Anterior cingulate cortex (tissue), 58 donors: ENCODE measurements at regions not wholly inside any gene's neighbourhood (a gene's known extent, or its start where the extent isn't known, plus 50 kb on each side); places are given as distances from the start of the nearest gene placed in this dataset.
A peak's percentile ranks its signal among the peaks of the same experiment; 100 is the strongest.

Experiments used
- DNase-seq, 58 donors: peaks; one replicate each; lab custom pipeline; 2025; lab: John Stamatoyannopoulos, UW

GRCh38 chr1:43044572-43045361, 86.1 kb upstream of the SLC2A1 start:
- DNase-seq: no peak

- DNase-seq: no peak
Measured at GRCh38 chr1:43043695-43044094, 85.0 kb upstream of the SLC2A1 start.

GRCh38 chr1:43042773-43043457, 84.2 kb upstream of the SLC2A1 start:
- no peak for DNase-seq

- no peak for DNase-seq
Measured at GRCh38 chr1:43042127-43042526, 83.5 kb upstream of the SLC2A1 start.

- DNase-seq: no peak
Measured at GRCh38 chr1:43041591-43041990, 82.9 kb upstream of the SLC2A1 start.

DNA sequence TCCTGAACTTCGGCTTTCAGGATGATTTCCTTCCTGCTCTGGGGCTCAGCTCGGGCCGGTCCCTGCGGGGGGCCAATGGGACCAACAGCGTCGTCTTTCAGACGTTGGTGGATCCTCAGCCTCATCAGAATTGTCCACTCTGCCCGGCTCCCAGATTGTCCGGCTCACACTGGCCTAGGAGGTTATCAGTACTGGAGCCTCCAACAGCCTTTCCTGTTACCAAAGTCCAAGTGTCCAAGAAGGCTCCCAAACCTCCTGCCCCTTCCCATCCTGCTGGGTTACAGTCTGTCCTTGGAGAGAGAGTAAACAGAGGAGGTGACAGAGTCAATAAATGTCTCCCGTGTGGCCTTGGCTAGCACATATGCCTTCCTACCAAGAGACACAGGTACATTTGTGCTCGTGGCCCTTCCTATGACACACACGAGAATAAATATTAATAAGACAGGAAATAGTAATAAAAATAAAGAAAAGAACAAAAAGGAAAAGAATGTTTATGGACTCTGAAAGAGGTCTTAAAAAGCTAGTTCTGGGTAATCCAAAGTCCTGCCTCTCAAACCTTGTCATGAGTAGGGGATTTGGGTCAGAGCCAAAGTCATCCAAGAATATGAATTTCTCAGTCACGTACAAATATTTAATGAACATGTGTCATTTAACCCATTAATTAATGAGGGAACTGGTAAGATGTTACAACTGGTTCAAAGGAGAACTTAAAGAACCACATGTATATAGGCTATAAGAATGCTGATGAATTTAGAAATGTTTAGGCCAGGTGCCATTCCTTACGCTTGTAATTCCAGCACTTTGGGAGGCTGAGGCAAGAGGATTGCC, 80.8 kb upstream of the SLC2A1 start:
- no peak for DNase-seq

GRCh38 chr1:43038232-43038935, 79.7 kb upstream of the SLC2A1 start:
- DNase-seq: no peak

DNA sequence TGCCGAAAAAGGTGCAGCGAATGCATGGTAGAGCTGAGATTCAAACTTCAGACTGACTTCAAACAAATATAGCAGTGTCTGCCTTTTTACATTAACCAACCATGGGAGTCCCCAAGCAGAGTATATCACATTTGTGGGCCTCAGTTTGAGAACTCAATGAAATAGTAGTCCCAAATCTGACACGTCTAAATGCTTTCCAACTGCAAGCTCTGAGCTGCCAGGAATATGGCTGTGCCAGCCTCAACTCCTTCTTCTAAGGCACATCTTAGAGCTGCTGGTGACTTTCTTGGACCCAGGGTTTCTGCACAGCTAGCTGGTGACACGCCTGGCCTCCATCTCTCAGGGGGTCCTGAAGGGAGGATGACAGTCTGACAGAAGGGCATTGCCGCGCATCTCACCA, 78.8 kb upstream of the SLC2A1 start:
- no peak for DNase-seq

DNA sequence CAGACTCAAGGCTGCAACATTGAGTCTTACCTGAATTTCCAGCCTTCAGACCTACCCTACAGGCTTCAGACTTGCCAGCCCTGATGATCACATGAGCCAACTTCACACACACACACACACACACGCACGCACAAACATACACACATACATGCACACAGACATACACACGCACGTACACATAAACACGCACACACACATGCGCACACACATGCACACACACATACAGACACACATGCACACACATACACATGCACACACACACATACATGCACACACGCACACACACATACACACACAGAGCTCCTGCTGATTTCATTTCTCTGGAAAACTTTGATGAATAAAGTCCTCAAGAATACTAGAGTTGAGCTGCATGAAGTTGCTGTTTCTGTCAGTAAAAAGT, 78.3 kb upstream of the SLC2A1 start:
- no peak for DNase-seq

GRCh38 chr1:43035821-43036741, 77.4 kb upstream of the SLC2A1 start:
- DNase-seq: peak in 2 of 58 donors; percentile 7 to 15

GRCh38 chr1:43034778-43035177, 76.1 kb upstream of the SLC2A1 start:
- no peak for DNase-seq

DNA sequence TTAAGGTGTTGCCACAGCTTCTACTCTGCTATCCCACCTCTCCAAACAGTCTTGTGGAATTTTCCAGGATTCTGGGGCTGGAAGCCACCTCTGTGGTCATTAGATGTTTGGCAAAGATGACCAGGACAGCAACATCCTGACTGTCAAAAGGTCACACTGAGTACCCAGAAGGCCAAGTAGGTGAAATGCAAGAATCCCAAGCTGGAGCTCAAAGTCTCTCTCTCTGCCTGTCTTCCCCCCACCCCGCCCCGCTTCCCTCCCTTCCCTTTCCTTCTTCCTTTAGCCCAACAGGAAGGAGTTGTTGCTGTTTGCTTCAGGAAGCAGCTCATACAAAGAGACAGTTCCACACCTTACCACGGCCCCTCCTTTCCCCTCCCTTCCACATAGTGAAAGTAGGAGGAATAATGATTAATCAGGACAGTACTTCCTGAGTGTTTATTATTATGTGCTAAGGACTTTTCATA, 75.6 kb upstream of the SLC2A1 start:
- DNase-seq: no peak

- no peak for DNase-seq
Measured at GRCh38 chr1:43031316-43032203, 72.9 kb upstream of the SLC2A1 start.

DNA sequence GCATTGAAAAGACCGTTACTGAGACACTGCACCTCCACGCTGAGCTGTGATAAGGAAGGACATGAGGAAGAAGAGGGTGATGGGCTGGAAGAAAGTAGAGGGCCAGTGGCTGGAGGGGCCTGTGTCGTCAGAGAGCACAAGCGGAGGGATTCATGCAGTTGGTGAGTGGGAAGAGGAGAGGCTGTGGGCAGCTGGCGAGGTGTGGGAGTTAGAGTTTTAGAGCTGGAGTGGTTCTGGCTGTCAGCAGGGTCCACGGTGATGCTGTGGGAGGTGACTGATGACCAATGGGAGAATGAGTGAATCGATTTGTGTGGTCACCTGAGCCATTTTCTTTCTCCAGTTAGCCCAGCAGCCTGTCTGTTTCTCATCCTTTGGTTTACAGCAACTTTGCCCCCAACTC, 66.2 kb upstream of the SLC2A1 start:
- no peak for DNase-seq

DNA sequence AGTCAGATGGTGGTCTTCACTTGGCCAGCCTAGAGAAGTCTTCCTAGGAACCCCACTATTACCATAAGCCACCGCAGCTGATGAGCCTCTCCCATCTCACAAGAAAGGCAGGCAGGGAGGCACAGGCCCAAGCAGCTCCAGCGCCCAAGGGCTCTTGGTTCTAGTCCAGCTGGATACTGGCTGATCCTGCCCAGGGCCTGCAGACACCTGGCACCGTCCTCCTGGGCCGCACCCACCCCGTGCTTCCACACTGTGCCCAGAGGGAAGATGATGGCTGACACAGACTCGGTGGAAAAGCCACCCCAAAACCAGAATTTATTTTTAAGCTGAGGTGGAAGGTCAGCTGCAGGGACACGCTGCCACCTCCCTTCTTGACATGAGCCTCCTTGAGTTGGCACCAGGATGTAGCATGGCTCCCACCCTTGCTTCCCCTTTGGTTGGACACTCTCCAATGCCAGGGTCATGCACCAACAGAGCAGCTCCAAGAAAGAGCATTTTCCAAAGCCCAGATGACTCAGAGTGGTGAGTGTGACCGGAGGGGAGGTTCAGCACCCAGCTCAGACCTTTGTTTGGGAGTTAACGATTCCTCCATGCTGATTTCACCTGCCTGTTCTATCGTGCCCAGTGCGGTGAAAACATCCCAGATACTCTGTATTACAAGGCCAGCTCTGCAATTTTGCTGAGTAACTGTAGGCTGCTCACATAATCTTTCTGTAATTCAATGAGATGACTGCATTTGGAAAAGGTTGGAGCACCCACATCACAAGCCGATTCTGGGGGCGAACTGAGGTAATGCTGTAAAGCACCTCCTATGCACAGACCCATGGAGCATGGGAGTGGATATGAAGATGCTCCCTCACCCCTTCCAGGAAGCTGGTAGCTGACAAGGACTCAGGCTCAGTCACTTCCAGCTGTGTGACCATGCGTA, 63.1 kb upstream of the SLC2A1 start:
- DNase-seq: peak in 1 of 58 donors; percentile 4

GRCh38 chr1:43019226-43019625, 60.6 kb upstream of the SLC2A1 start:
- DNase-seq: no peak

DNA sequence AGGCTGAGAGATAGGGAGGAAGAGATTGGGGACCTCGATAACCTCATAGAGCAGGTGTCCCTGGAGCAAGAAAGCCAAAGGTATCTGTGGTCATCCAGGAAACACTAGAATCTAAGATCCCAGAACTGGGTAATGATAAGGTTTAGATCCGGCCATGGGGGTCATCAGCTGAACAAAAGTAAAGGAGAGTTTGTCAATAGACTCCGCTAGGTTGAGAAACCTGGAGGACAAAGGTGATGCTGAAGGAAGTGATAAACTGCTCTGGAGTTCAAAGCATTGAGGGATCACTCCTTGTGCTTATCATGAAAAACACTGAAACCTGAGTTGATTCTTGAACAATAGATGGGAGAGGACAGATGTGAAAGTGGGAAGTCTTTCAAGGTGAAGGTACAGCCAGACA, 59.5 kb upstream of the SLC2A1 start:
- no peak for DNase-seq
